Suprapubic skin (tissue), 4 donors: ENCODE measurements at regions not wholly inside any gene's neighbourhood (a gene's known extent, or its start where the extent isn't known, plus 50 kb on each side); places are given as distances from the start of the nearest gene placed in this dataset.
"Not testable (repeated sequence)": the region's sequence is repeated elsewhere in the genome, so short reads cannot be mapped to it uniquely, and the experiment has no call there.

ENCODE experiments used
- DNase-seq, 2 donors: peaks; one replicate each; pipeline ENCODE4 v3.0.0-alpha.2; 2019; ENCODE audit warnings: low spot score in 2 of 2
- H3K27ac ChIP-seq: fragments of 200-600 bp; sonication (generic); one replicate; pipeline ENCODE4 v1.5.1; 2019
- H3K27me3 ChIP-seq: fragments of 200-600 bp; sonication (generic); one replicate; pipeline ENCODE4 v1.5.1; 2019
- H3K36me3 ChIP-seq: fragments of 200-600 bp; sonication (generic); one replicate; pipeline ENCODE4 v1.5.1; 2019
- H3K4me1 ChIP-seq: fragments of 200-600 bp; sonication (generic); one replicate; pipeline ENCODE4 v1.5.1; 2019
- H3K4me3 ChIP-seq: fragments of 200-600 bp; sonication (generic); one replicate; pipeline ENCODE4 v1.5.1; 2019; ENCODE audit warnings: mild to moderate bottlenecking
- H3K9me3 ChIP-seq: fragments of 200-600 bp; sonication (generic); one replicate; pipeline ENCODE4 v1.5.1; 2019
- EP300 ChIP-seq: sonication (generic); formaldehyde crosslinking; IDR thresholded peaks from one replicate; pipeline ENCODE4 v1.6.1; 2017; ENCODE audit warnings: antibody characterized with exemption
- POLR2A ChIP-seq, 2 donors: fragments of 450-650 bp; IDR thresholded peaks; one replicate each; pipeline ENCODE4 v1.6.1; 2017; ENCODE audit warnings: antibody characterized with exemption in 2 of 2, mild to moderate bottlenecking in 2 of 2, moderate library complexity in 2 of 2
- POLR2AphosphoS5 ChIP-seq, 3 donors: sonication (generic); formaldehyde crosslinking; IDR thresholded peaks; one replicate each; pipeline ENCODE4 v1.6.1; 2017; ENCODE audit warnings: antibody characterized with exemption in 3 of 3
- WGBS: methylation state at CpG from one replicate; pipeline ENCODE4 v1.1.5; 2018; 5-methylcytosine and 5-hydroxymethylcytosine counted together
- TF ChIP-seq, protein P1 (sequence below), 2 donors: fragments of 200-600 bp in 1 of 2; fragments of 450-650 bp in 1 of 2; sonication (generic) in 1 of 2; IDR thresholded peaks; one replicate each; pipeline ENCODE4 v1.5.1; 2016 to 2019; ENCODE audit warnings: antibody characterized with exemption in 2 of 2, mild to moderate bottlenecking in 1 of 2, moderate library complexity in 1 of 2

DNA sequence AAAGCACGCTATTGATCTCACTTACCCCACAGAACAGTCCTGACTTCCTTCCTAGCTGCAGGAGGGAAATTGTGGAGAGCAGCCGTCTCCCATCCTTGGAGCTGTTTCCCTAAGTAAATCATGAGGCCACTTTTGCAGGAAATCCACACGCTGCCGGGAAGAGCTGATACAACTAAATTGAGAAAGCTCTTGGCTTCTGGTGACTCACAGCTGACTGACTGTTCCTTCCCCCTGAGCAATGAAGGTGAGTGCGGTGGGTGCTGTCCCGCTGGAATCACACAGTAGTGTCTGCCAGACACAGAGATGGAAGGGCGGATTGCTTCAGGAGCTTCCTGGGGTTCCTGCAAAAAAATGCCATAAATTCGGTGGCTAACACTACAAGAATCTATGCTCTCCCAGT, 268.9 kb downstream of the ASMT start:
- H3K36me3 ChIP-seq = no peaks in the 10 kb centered on the region
- no peaks in the 10 kb centered on the region for H3K27me3 ChIP-seq
- 53% methylated on average over 8 of the region's 8 CpGs for WGBS
- H3K4me1 ChIP-seq = no peaks in the 10 kb centered on the region
- peaks cover 4% of the 10 kb centered on the region for H3K9me3 ChIP-seq
- H3K4me3 ChIP-seq = no peak overlapping the region
- no peak for DNase-seq
- H3K27ac ChIP-seq = no peak overlapping the region
- TF ChIP-seq, protein P1, sequence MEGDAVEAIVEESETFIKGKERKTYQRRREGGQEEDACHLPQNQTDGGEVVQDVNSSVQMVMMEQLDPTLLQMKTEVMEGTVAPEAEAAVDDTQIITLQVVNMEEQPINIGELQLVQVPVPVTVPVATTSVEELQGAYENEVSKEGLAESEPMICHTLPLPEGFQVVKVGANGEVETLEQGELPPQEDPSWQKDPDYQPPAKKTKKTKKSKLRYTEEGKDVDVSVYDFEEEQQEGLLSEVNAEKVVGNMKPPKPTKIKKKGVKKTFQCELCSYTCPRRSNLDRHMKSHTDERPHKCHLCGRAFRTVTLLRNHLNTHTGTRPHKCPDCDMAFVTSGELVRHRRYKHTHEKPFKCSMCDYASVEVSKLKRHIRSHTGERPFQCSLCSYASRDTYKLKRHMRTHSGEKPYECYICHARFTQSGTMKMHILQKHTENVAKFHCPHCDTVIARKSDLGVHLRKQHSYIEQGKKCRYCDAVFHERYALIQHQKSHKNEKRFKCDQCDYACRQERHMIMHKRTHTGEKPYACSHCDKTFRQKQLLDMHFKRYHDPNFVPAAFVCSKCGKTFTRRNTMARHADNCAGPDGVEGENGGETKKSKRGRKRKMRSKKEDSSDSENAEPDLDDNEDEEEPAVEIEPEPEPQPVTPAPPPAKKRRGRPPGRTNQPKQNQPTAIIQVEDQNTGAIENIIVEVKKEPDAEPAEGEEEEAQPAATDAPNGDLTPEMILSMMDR (IDR thresholded peaks at IDR 0.05) = no peak
- TF ChIP-seq EP300 (no peak), POLR2A (IDR thresholded peaks at IDR 0.05) (no peak), POLR2AphosphoS5 (IDR thresholded peaks at IDR 0.05) (no peak)

DNA sequence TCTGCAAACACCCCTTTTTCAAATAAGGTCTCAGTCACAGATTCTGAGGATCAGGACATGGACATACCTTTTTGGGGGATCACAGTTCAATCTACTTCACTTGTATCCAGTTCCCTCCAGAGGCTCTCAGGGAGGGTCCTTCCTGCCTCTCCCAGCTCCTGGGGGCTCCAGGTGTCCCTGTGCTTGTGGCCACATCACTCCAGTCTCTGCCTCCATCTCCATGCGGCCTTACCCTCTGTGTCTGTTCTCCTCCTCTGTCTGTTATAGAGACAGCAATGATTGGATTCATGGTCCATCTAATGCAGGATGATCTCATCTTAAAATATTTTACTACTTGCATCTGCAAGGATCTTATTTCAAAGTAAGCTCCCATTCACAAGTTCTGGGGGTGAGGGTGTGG, 269.6 kb downstream of the ASMT start:
- H3K36me3 ChIP-seq = no peaks in the 10 kb centered on the region
- DNase-seq = no peak
- no peak for TF ChIP-seq POLR2A (IDR thresholded peaks at IDR 0.05)
- TF ChIP-seq POLR2AphosphoS5 (IDR thresholded peaks at IDR 0.05) = no peak
- TF ChIP-seq, protein P1 (IDR thresholded peaks at IDR 0.05) = no peak
- no peak for TF ChIP-seq EP300
- no peaks in the 10 kb centered on the region for H3K4me1 ChIP-seq
- peaks cover 3% of the 10 kb centered on the region for H3K9me3 ChIP-seq
- no peak overlapping the region for H3K4me3 ChIP-seq
- no peaks in the 10 kb centered on the region for H3K27me3 ChIP-seq
- WGBS = 92% methylated on average over 1 of the region's 1 CpG
- no peak overlapping the region for H3K27ac ChIP-seq

DNA sequence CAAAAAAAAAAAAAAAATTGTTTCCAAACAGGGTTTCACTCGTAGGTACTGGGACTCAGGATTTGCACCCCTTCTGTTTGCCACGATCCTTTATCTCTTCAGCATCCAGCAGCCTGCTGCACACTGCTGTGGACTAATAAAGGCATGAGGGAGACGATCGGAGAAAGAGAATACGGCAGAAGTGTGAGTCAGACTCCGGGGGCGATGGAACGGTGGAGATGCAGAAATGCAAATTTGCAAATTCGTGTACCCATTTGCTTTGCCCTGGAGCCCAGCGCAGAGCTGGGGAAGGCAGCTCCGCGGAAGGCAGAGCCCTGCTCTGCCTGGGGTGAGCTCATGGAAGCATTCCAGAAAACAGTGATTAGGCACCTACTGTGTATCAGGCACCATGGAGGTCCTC, 270.3 kb downstream of the ASMT start:
- H3K4me1 ChIP-seq = no peaks in the 10 kb centered on the region
- no peaks in the 10 kb centered on the region for H3K27me3 ChIP-seq
- H3K9me3 ChIP-seq = no peaks in the 10 kb centered on the region
- H3K27ac ChIP-seq = no peak overlapping the region
- DNase-seq = no peak
- WGBS = 87% methylated on average over 12 of the region's 12 CpGs
- H3K4me3 ChIP-seq = no peak overlapping the region
- TF ChIP-seq POLR2AphosphoS5 (IDR thresholded peaks at IDR 0.05) (no peak), EP300 (no peak), POLR2A (IDR thresholded peaks at IDR 0.05) (no peak)
- TF ChIP-seq, protein P1 (IDR thresholded peaks at IDR 0.05) = no peak
- H3K36me3 ChIP-seq = no peaks in the 10 kb centered on the region

DNA sequence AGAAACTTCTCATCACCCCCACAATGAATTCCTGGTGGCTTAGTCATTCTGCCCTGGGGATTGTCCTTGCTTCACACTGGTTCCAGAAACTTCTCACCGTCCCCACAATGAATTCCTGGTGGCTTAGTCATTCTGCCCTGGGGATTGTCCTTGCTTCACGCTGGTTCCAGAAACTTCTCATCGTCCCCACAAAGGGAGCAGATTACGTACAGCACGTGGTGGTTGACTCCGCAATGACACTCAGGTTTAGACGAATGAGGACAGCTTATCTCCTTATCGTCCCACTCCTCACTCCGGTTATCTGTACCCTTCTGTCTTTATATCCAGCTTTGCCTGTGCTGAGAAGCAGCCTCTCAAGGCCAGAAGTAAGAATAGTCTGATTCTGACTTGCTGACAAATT, 273.4 kb downstream of the ASMT start:
- not testable (repeated sequence) for H3K27me3 ChIP-seq

DNA sequence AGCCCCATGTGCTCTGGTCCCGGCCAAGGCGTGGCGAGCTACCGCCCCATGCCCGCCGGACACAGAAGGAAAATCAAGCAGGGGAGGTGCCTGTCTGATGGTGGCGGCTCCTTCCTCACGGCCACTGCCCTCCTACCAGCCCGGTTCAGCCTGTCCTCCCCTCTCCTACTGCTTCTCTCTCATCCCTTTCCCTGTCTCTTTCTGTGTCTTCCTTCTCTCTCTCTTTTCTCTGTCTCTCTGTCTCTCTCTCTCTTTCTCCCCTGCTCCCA, 279.1 kb downstream of the ASMT start:
- no peaks in the 10 kb centered on the region for H3K9me3 ChIP-seq
- H3K4me1 ChIP-seq = no peaks in the 10 kb centered on the region
- H3K4me3 ChIP-seq = no peak overlapping the region
- 87% methylated on average over 9 of the region's 9 CpGs for WGBS
- H3K36me3 ChIP-seq = no peaks in the 10 kb centered on the region
- H3K27me3 ChIP-seq = no peaks in the 10 kb centered on the region
- DNase-seq = no peak
- no peak overlapping the region for H3K27ac ChIP-seq
- TF ChIP-seq, protein P1 (IDR thresholded peaks at IDR 0.05) = no peak
- TF ChIP-seq EP300 (no peak), POLR2AphosphoS5 (IDR thresholded peaks at IDR 0.05) (no peak)

More for the DNA sequence above, 273.4 kb downstream of the ASMT start:
- not testable (repeated sequence) for H3K27ac ChIP-seq, DNase-seq, H3K9me3 ChIP-seq, H3K4me1 ChIP-seq, H3K36me3 ChIP-seq, H3K4me3 ChIP-seq
- WGBS = 90% methylated on average over 8 of the region's 9 CpGs

DNA sequence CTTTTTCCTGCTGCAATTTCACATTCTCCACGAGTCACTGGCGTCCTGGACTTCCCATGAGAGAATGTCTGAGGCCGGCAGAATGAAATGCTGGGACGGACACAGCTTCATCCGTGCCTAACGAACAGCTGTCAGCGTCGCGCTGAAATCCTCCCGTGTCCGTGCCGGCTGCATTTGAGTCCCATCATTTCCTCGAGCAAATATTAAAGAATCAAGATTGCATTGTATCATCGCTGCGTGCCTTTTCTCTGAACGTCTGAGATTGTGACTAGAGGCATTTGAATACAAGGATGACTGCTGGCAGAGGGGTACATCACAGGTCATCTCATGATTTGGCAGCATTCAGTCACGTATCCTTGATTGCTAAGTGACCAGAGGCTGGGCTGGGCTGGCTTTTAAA, 279.9 kb downstream of the ASMT start:
- no peak for DNase-seq
- no peaks in the 10 kb centered on the region for H3K4me1 ChIP-seq
- no peak overlapping the region for H3K4me3 ChIP-seq
- H3K36me3 ChIP-seq = no peaks in the 10 kb centered on the region
- TF ChIP-seq POLR2AphosphoS5 (IDR thresholded peaks at IDR 0.05) (no peak), EP300 (no peak), POLR2A (IDR thresholded peaks at IDR 0.05) (no peak)
- TF ChIP-seq, protein P1 (IDR thresholded peaks at IDR 0.05) = no peak
- no peak overlapping the region for H3K27ac ChIP-seq
- 68% methylated on average over 17 of the region's 17 CpGs for WGBS
- no peaks in the 10 kb centered on the region for H3K9me3 ChIP-seq
- H3K27me3 ChIP-seq = no peaks in the 10 kb centered on the region
